GM12878 (cell line): ENCODE measurements at regions not wholly inside any gene's neighbourhood (a gene's known extent, or its start where the extent isn't known, plus 50 kb on each side); places are given as distances from the start of the nearest gene placed in this dataset.

ENCODE experiments used
- ATAC-seq: fragments of 200-7000 bp; cut with Tn5 transposase; 3 replicates; pipeline ENCODE4 v1.9.1; 2020; ENCODE audit warnings: mild to moderate bottlenecking, moderate library complexity
- BruUV-seq: library from RNA; stranded (reverse); fragments of 400-500 nt; replicated peaks from 2 replicates; lab custom pipeline; 2021; lab: Mats Ljungman, UMichigan
- CTCF ChIA-PET: fragments of 300-600 bp; sonication (Branson Sonifier 250); formaldehyde crosslinking; extraction: SDS; loops from one replicate; lab custom pipeline; 2021; ENCODE audit warnings: inconsistent platforms; lab: Yijun Ruan, JAX
- POLR2A ChIA-PET: fragments of 350-600 bp; formaldehyde crosslinking; extraction: SDS; loops from one replicate; lab custom pipeline; 2021; ENCODE audit warnings: inconsistent platforms; lab: Charles Lee
- RAD21 ChIA-PET: fragments of 300-600 bp; sonication (Branson Sonifier 250); formaldehyde crosslinking; loops from one replicate; lab custom pipeline; 2023; ENCODE audit warnings: antibody characterized with exemption; ENCODE audit not compliant: unreplicated experiment; lab: Charles Lee
- SMC1A ChIA-PET: fragments of 300-600 bp; sonication (Branson Sonifier 250); formaldehyde crosslinking; loops from one replicate; lab custom pipeline; 2023; ENCODE audit not compliant: unreplicated experiment, uncharacterized antibody; lab: Charles Lee
- DNase-seq: peaks from one replicate; pipeline ENCODE4 v3.0.0-alpha.2; 2011; ENCODE audit warnings: low read depth, low spot score
- FAIRE-seq: peaks from 3 replicates; lab custom pipeline; 2011; peaks lifted over from hg19 to GRCh38; lab: Jason Lieb, UNC
- H2AFZ ChIP-seq: 2 replicates; pipeline ENCODE4 v1.6.0; 2011; ENCODE audit warnings: low read depth, low read length, control low read depth; ENCODE audit not compliant: control insufficient read depth
- H3K27ac ChIP-seq: 2 replicates; pipeline ENCODE4 v1.5.1; 2011; ENCODE audit warnings: control low read depth; ENCODE audit not compliant: control insufficient read depth, insufficient read depth
- H3K27me3 ChIP-seq, 2 experiments: replicated peaks in 1 of 2; 2 replicates each; pipeline versions ENCODE4 v1.6.0 to v1.6.1; 2011; ENCODE audit warnings: low read length in 1 of 2; ENCODE audit not compliant: control insufficient read depth in 2 of 2, insufficient read depth in 2 of 2
- H3K36me3 ChIP-seq, 2 experiments: 2 replicates each; pipeline ENCODE4 v1.5.1; 2011; ENCODE audit warnings: low read length in 1 of 2; ENCODE audit not compliant: control insufficient read depth in 2 of 2, insufficient read depth in 2 of 2
- H3K4me1 ChIP-seq: 2 replicates; pipeline ENCODE4 v1.6.1; 2011; ENCODE audit warnings: mild to moderate bottlenecking, low read length, moderate library complexity, mixed read lengths; ENCODE audit not compliant: control insufficient read depth, insufficient read depth
- H3K4me2 ChIP-seq: 2 replicates; pipeline ENCODE4 v1.6.0; 2011; ENCODE audit warnings: control low read depth; ENCODE audit not compliant: control insufficient read depth, insufficient read depth
- H3K4me3 ChIP-seq: fragments of 200-600 bp; sonication (generic); 2 replicates; pipeline ENCODE4 v1.5.1; 2016
- H3K79me2 ChIP-seq: 2 replicates; pipeline ENCODE4 v1.6.0; 2011; ENCODE audit warnings: low read length; ENCODE audit not compliant: control insufficient read depth, insufficient read depth
- H3K9ac ChIP-seq: 2 replicates; pipeline ENCODE4 v1.8.0; 2011; ENCODE audit warnings: low read length, control low read depth, mixed read lengths; ENCODE audit not compliant: control insufficient read depth, insufficient read depth
- H3K9me3 ChIP-seq: replicated peaks from 3 replicates; pipeline ENCODE4 v1.5.1; 2011; ENCODE audit warnings: mild to moderate bottlenecking, low read length; ENCODE audit not compliant: control insufficient read depth, insufficient read depth
- H4K20me1 ChIP-seq: 2 replicates; pipeline ENCODE4 v1.6.0; 2011; ENCODE audit not compliant: control insufficient read depth, insufficient read depth
- CEBPB ChIP-seq, 2 experiments: fragments of 150-350 bp in 1 of 2; IDR thresholded peaks; 2 replicates each; pipeline ENCODE4 v1.6.1; 2012 to 2014; ENCODE audit warnings: low read depth in 2 of 2, low read length in 2 of 2, borderline replicate concordance in 1 of 2, inconsistent platforms in 1 of 2
- CHD4 ChIP-seq: fragments of 200-600 bp; sonication (generic); IDR thresholded peaks from 2 replicates; pipeline ENCODE4 v1.6.1; 2016; ENCODE audit warnings: mild to moderate bottlenecking
- ETV6 ChIP-seq, 2 experiments: fragments of 450-650 bp in 1 of 2; IDR thresholded peaks in 1 of 2; conservative IDR thresholded peaks in 1 of 2; 2 replicates each; pipeline ENCODE4 v1.6.1; 2014; ENCODE audit warnings: antibody characterized with exemption in 1 of 2, borderline replicate concordance in 1 of 2, low read depth in 1 of 2, mild to moderate bottlenecking in 1 of 2, moderate library complexity in 1 of 2
- EZH2 ChIP-seq: IDR thresholded peaks from 2 replicates; pipeline ENCODE4 v1.6.1; 2012; ENCODE audit warnings: low read depth, mild to moderate bottlenecking, control low read depth, inconsistent platforms, low read length, borderline replicate concordance; ENCODE audit not compliant: control insufficient read depth
- FOXK2 ChIP-seq: fragments of 450-650 bp; IDR thresholded peaks from 2 replicates; pipeline ENCODE4 v1.6.1; 2017; ENCODE audit warnings: mild to moderate bottlenecking, moderate library complexity
- IRF4 ChIP-seq: IDR thresholded peaks from 2 replicates; pipeline ENCODE4 v1.6.1; 2011; ENCODE audit warnings: low read depth, low read length
- KLF5 ChIP-seq: fragments of 450-650 bp; IDR thresholded peaks from 2 replicates; pipeline ENCODE4 v1.6.1; 2014; ENCODE audit warnings: mild to moderate bottlenecking; ENCODE audit not compliant: partially characterized antibody
- MXI1 ChIP-seq: fragments of 150-350 bp; IDR thresholded peaks from 2 replicates; pipeline ENCODE4 v1.6.1; 2011; ENCODE audit warnings: low read depth, mild to moderate bottlenecking, inconsistent platforms, low read length, improper control_type of control experiment
- POLR2A ChIP-seq: IDR thresholded peaks from 2 replicates; pipeline ENCODE4 v1.6.1; 2011; ENCODE audit warnings: low read depth, mild to moderate bottlenecking, low read length
- POU2F2 ChIP-seq: IDR thresholded peaks from 3 replicates; pipeline ENCODE4 v1.6.1; 2011; ENCODE audit warnings: low read depth, mild to moderate bottlenecking, low read length, borderline replicate concordance
- SMAD5 ChIP-seq: IDR thresholded peaks from 2 replicates; pipeline ENCODE4 v1.6.1; 2016; ENCODE audit warnings: antibody characterized with exemption, low read depth
- SREBF2 ChIP-seq: IDR thresholded peaks from 2 replicates; pipeline ENCODE4 v1.6.1; 2012; ENCODE audit warnings: mild to moderate bottlenecking, low read length
- ZNF622 ChIP-seq: fragments of 450-650 bp; IDR thresholded peaks from 2 replicates; pipeline ENCODE4 v1.6.1; 2017; ENCODE audit warnings: mild to moderate bottlenecking, inconsistent platforms
- WGBS: methylation state at CpG from one replicate; pipeline ENCODE4 v1.1.6; 2016; ENCODE audit warnings: low lambda C conversion rate; ENCODE audit not compliant: insufficient replicate concordance, insufficient coverage; ENCODE audit errors: missing lambda C conversion rate; 5-methylcytosine and 5-hydroxymethylcytosine counted together
- in situ Hi-C: fragments of 300-500 bp; cut with MboI; formaldehyde crosslinking; loops from 9 replicates; pipeline ENCODE4 v1.14.3; 2018; ENCODE audit warnings: mixed read lengths
- intact Hi-C: fragments of 100-400 bp; cut with micrococcal nuclease; formaldehyde crosslinking; loops from one replicate; pipeline ENCODE4 v1.14.2; 2022; ENCODE audit not compliant: unreplicated experiment
- TF ChIP-seq, protein P1 (sequence below): IDR thresholded peaks from 2 replicates; pipeline ENCODE4 v1.6.1; 2012; ENCODE audit warnings: low read length, inconsistent platforms
- TF ChIP-seq, protein P2 (sequence below): fragments of 450-650 bp; IDR thresholded peaks from 2 replicates; pipeline ENCODE4 v1.6.1; 2016; ENCODE audit warnings: mild to moderate bottlenecking
- TF ChIP-seq, protein P3 (sequence below): IDR thresholded peaks from 2 replicates; pipeline ENCODE4 v1.6.1; 2012; ENCODE audit warnings: low read depth, low read length, improper control_type of control experiment

DNA sequence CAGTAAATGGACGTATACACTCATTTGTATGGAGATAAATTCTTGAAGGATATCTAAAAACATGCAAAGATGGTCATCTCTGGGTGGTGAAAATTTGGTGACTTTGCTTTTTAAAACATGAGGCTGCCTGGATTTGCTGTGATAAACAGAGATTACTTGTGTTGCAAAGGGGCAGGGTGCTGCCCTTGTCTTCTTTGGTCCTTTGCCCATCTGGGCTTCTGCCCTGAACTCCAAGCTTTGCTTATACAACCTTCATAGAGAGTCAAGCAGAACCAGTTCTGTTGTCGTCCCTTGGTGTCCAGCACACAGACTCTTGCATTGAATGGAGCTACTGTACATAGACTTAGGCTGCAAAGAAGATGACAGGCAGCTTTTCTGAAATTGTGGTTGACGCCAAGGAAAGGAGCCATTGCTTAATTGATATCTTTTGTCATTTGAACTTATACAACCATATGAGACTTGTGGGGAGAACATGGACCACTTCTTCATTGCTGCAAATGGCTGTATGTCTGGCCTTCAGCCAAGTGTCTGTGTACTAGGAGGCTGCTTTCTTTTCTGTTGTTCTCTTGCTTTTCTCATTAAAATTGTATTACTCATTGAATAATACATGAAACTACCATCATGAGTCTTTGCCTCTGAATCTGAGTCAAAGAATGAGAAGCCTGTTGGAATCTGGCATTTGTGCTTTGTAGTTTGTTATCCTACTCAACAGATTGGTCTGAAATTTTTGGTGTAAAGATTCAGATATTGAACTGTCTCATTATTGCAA lies 152.5 kb downstream of the DMRT2 start:
- no peak for FAIRE-seq
- H3K9me3 ChIP-seq, result no peaks in the 10 kb centered on the region

DNA sequence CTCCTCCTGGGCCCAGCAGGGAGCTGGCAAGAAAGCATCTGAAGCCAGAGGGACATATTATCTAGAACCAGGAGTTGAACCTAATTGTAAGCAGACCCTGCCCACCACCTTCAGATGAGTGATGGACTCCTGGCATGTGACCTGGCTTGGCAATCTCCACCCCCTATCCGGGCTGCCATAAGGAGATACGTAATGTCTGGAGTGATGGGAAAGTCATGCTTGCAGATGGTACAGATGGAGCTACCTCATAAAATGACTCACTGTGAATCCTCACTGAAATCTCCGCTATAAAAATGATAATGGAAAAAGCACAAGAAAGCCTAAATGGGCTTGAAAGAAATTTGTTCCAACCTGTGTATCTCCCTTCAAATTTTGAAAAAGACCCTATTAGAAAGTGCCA lies 157.5 kb downstream of the DMRT2 start:
- CTCF ChIA-PET, result interaction anchor here (0.6 to 1.4 kb wide), 3 partner anchors 10 to 32 kb away, joined by 3 to 4 read pairs (median 4); no protein-coding TSS in a partner anchor
- H2AFZ ChIP-seq, result no peak overlapping the region
- H3K9ac ChIP-seq, result no peak overlapping the region
- SMC1A ChIA-PET, result interaction anchor here (1.3 to 1.7 kb wide), 2 partner anchors 9 to 31 kb away, joined by 5 to 6 read pairs; no protein-coding TSS in a partner anchor
- no peak overlapping the region for H3K27ac ChIP-seq
- no peaks in the 10 kb centered on the region for H3K9me3 ChIP-seq
- H3K27me3 ChIP-seq, result no peaks in the 10 kb centered on the region
- POLR2A ChIA-PET, result no interaction called here
- FAIRE-seq (no peak), ATAC-seq (no peak), DNase-seq (no peak)
- BruUV-seq, result no TSS peak
- RAD21 ChIA-PET, result no interaction called here
- no peaks in the 10 kb centered on the region for H4K20me1 ChIP-seq
- no peaks in the 10 kb centered on the region for H3K4me1 ChIP-seq
- H3K79me2 ChIP-seq, result no peaks in the 10 kb centered on the region
- WGBS, result 21% methylated on average over 3 of the region's 3 CpGs
- intact Hi-C loops (no loop called here), in situ Hi-C loops (no loop called here)
- H3K4me3 ChIP-seq, result no peak overlapping the region
- H3K36me3 ChIP-seq, result no peaks in the 10 kb centered on the region
- no peak overlapping the region for H3K4me2 ChIP-seq
- TF ChIP-seq POLR2A, result no peak
- TF ChIP-seq SMAD5, result no peak
- TF ChIP-seq SREBF2, result no peak
- TF ChIP-seq, protein P1, sequence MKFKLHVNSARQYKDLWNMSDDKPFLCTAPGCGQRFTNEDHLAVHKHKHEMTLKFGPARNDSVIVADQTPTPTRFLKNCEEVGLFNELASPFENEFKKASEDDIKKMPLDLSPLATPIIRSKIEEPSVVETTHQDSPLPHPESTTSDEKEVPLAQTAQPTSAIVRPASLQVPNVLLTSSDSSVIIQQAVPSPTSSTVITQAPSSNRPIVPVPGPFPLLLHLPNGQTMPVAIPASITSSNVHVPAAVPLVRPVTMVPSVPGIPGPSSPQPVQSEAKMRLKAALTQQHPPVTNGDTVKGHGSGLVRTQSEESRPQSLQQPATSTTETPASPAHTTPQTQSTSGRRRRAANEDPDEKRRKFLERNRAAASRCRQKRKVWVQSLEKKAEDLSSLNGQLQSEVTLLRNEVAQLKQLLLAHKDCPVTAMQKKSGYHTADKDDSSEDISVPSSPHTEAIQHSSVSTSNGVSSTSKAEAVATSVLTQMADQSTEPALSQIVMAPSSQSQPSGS, result no peak
- TF ChIP-seq KLF5, result no peak
- no peak for TF ChIP-seq IRF4
- TF ChIP-seq, protein P2, sequence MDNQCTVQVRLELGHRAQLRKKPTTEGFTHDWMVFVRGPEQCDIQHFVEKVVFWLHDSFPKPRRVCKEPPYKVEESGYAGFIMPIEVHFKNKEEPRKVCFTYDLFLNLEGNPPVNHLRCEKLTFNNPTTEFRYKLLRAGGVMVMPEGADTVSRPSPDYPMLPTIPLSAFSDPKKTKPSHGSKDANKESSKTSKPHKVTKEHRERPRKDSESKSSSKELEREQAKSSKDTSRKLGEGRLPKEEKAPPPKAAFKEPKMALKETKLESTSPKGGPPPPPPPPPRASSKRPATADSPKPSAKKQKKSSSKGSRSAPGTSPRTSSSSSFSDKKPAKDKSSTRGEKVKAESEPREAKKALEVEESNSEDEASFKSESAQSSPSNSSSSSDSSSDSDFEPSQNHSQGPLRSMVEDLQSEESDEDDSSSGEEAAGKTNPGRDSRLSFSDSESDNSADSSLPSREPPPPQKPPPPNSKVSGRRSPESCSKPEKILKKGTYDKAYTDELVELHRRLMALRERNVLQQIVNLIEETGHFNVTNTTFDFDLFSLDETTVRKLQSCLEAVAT, result no peak
- no peak for TF ChIP-seq EZH2
- TF ChIP-seq, protein P3, sequence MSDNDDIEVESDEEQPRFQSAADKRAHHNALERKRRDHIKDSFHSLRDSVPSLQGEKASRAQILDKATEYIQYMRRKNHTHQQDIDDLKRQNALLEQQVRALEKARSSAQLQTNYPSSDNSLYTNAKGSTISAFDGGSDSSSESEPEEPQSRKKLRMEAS, result no peak
- no peak for TF ChIP-seq CHD4
- TF ChIP-seq ZNF622, result no peak
- TF ChIP-seq FOXK2, result no peak
- TF ChIP-seq MXI1, result no peak

More for the DNA sequence above, 152.5 kb downstream of the DMRT2 start:
- intact Hi-C loops (no loop called here), in situ Hi-C loops (no loop called here)
- Histone ChIP-seq H3K9ac (no peak overlapping the region), H3K36me3 (no peaks in the 10 kb centered on the region), H3K4me3 (no peak overlapping the region), H3K4me2 (no peak overlapping the region), H3K4me1 (no peaks in the 10 kb centered on the region), H4K20me1 (no peaks in the 10 kb centered on the region), H2AFZ (no peak overlapping the region), H3K79me2 (no peaks in the 10 kb centered on the region), H3K27ac (no peak overlapping the region), H3K27me3 (no peaks in the 10 kb centered on the region)
- BruUV-seq, result no TSS peak
- TF ChIP-seq POU2F2 (no peak), ETV6 (conservative IDR thresholded peaks at IDR 0.05 in 1 of 2, IDR thresholded peaks at IDR 0.05 in 1 of 2; ENCODE audit: borderline replicate concordance in 1 of 2, low read depth in 1 of 2) (no peak), CEBPB (IDR thresholded peaks at IDR 0.05; ENCODE audit: borderline replicate concordance in 1 of 2, low read depth in 2 of 2, low read length in 2 of 2) (no peak)
- 31% methylated on average over 3 of the region's 3 CpGs for WGBS
- ChIA-PET CTCF (interaction anchor here (1.0 to 1.1 kb wide), 2 partner anchors 8 to 28 kb away, joined by 3 to 4 read pairs; no protein-coding TSS in a partner anchor), RAD21 (interaction anchor here (1.1 kb wide), 2 partner anchors 30 to 66 kb away, joined by 3 read pairs; no protein-coding TSS in a partner anchor), POLR2A (interaction anchor here (0.5 kb wide), 1 partner anchor 155 kb away, joined by 3 read pairs; no protein-coding TSS in a partner anchor), SMC1A (interaction anchor here (1.4 kb wide), 2 partner anchors 16 to 20 kb away, joined by 3 to 9 read pairs; no protein-coding TSS in a partner anchor)
- ATAC-seq (no peak), DNase-seq (no peak)
